IPS-NIHi7 (cell line): ENCODE measurements at regions not wholly inside any gene's neighbourhood (a gene's known extent, or its start where the extent isn't known, plus 50 kb on each side); places are given as distances from the start of the nearest gene placed in this dataset.

Experiments used
- DNase-seq: peaks from one replicate; pipeline ENCODE4 v3.0.0; 2012; ENCODE audit warnings: mixed read lengths; ENCODE audit errors: extremely low spot score

GRCh38 chr11:19472679-19473078, 231.9 kb upstream of the E2F8 start:
- DNase-seq = no peak

- no peak for DNase-seq
These were observed 227.2 kb upstream of the E2F8 start for GRCh38 chr11:19467904-19468303.

DNA sequence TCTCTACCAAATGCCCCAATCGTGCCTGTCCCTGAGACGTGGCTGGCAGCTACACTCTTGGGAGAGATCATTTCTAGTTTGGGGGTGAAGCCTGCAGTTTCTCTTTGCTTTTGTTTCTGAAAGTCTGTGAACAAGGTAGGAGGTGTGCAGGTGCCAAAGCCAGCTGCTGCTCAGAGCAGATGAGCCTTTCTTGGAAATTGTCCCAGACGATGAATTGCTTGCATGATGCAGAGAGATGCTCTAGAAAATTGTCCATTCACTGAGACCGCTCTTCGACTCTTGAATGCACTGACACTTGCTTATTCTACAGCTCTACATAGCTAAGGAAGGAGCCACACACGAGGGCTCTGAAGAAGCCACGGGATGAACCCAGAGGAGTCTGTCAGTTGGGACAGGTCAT, 225.6 kb upstream of the E2F8 start:
- no peak for DNase-seq

DNA sequence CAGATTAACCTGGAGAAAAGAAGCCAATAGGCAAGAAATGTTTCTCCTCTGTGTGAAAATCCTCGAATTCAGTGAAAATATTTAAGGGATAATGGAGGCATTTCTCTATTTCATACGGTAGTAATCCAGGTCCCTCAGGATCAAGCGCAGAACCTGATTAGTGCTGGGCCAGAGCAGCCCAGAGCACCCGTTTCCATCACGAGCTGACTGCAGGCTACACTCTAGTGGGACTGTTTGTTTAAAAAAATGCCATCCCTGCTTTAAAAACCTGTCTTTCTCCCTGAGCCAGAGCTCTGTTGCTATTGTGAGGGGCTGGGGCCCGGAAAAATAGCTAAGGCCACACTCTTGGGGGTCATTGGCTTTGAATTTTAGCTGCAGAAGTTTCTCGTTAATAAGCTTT, 223.2 kb upstream of the E2F8 start:
- DNase-seq = no peak

GRCh38 chr11:19460718-19461405, 220.1 kb upstream of the E2F8 start:
- DNase-seq = no peak

DNA sequence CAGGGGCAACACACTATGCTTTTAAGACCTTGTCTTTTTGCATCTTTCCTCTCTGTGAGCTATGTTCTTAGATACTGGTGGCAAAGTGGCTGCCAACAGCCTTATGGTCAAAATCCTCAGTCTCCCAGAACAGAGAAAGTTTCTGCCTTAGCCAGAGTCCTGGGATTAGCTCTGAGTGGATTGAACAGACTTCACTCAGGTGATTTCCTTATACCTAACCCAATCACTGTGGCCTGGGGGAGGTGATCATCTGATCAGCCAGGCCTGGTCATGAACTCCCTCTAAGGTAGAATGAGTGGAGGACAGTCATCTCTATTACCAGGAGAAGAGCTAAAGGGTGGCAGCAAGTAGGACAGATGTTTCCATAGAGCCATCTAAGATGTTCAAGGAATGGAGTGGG, 218.5 kb upstream of the E2F8 start:
- no peak for DNase-seq

- DNase-seq = no peak
These were observed 218.0 kb upstream of the E2F8 start for GRCh38 chr11:19458721-19459120.

DNA sequence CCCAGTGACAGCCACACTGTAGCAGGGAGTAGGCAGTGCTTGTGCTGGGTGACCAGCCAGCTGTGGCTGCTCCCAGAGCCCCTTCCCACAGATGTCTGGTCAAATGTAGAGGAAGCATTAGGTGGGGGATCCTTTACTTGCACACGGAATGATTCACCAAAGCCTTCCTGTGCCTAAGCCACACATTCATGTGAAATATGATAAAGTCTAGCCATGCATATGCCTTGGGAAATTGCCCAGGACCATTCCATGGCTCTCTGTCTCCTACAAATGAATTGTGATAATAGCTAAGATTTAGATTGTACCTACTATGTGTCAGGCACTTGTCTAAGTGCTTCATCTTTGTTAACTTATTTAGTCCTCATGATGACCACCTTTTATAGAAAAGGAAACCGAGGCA, 217.5 kb upstream of the E2F8 start:
- DNase-seq = no peak

- DNase-seq = no peak
These were observed 215.0 kb upstream of the E2F8 start for GRCh38 chr11:19455731-19456130.

DNA sequence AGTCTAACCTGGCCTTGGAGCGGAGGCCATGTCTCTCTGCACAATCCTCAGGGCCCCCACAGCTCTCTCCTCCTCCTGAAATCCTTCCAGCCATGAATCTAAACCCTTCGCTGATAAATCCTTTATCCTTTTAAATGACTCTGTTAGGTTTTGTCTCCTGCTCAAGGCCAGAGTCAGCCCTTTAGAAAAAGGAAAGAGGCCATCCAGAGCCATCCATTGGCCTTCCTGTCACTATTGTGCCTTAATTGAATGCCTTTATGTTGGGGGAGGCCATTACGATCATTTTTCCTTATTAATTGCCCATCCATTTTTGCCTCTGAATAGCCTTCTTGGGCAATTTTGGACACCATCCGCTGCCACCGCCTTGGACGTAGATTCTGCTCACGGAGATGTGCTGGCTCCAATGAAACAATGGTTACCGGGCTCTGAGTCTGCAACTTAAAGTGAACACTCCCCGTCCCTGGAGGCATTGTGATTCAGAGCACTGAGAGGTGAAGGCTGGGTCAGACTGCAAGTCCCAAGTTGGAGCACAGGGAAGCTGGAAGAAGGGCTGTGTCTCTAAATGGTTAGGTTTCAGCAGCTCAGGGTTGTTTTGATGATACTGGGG, 213.0 kb upstream of the E2F8 start:
- no peak for DNase-seq

GRCh38 chr11:19451609-19452008, 210.9 kb upstream of the E2F8 start:
- DNase-seq = no peak

DNA sequence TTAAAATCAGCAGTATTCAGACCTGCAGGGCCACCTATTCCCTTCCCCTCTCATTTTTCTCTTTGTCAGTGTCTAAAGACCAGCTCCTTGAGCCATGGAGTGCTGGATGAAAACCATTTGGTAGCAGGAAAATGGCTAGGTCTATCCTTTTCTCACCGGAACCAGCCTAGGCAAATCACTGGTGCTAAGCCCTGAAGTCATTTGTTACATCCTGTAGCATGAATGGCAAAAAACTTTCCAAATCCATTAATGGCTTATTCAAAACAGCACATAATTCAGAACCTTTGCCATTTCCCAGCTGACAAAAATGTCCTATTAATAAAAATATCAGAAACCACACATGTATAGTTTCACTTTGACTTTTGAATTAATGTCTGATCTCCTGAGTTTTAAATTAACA, 209.5 kb upstream of the E2F8 start:
- DNase-seq = no peak

GRCh38 chr11:19448651-19449050, 207.9 kb upstream of the E2F8 start:
- no peak for DNase-seq

DNA sequence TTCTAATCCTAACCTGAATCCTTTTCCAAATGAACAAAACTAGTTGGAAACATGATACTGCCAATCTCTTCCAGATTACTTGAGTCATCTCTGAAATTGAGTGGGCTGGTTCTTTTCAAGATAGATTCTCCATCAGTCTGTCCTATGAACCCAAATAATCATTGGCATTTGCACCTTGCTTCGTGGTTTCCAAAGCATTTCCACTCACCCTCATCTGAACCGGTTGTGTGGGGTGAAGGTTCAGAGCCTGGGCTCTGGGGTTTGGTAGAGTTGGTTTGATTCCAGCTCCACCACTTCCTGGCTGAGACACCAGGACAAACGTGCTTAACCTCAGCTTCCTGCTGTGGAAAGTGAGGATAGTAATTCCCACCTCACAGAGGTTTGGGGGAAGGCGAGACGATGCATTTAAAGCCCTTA, 206.4 kb upstream of the E2F8 start:
- DNase-seq = no peak

DNA sequence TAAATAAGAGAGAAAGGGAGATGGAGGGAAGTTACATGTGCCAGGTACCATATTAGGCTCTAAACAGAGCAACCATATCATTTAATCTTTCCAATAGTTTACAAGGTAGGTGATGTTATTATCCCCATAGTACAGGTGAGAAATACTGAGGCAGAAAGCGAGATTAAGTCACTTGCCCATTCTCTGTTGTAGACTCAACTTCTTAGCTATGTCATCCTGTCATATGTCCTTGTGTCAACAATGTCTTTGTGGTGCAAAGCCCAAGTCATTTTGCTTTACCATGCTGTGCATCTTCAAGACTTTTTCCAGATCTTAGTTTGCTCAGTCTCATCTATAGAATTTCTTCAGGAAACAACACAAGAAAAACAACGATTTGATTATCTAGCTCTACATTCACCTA, 205.0 kb upstream of the E2F8 start:
- no peak for DNase-seq

DNA sequence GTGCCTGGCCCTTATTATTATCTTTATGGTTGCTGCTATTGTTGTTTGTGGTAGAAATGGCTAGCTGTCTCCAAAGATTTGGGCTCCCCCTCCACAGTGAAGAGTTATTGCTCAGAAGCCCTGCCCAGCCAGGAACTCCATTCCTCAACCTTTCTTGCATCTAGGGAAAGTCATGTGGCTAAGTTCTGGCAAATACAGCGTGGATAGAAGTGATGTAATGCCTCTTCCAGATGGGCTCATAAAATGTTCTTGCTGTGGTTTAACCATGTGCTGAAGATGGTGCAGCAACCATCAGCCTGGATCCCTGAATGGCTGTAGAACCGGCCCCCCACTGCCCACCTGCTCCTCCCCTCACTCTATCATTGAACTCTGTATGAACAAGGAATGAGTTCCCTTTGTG, 203.5 kb upstream of the E2F8 start:
- no peak for DNase-seq

DNA sequence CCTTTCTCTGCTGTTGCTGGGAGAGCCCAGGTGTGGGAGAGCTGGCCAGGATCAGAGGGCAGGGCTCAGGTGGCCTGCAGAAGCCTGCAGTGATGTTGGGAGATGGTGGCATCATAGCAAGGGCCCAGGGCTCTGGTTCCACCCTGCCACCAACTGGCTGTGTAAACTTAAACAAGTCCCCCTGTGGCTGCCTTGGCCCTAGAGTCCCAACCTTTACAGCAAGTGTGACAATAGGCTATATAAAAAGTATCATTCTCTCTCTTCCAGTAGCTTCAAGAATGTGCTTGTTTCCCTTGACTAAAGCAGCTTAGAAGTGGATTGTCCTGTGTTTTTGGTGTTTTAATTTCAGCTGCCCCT, 201.8 kb upstream of the E2F8 start:
- DNase-seq = no peak

DNA sequence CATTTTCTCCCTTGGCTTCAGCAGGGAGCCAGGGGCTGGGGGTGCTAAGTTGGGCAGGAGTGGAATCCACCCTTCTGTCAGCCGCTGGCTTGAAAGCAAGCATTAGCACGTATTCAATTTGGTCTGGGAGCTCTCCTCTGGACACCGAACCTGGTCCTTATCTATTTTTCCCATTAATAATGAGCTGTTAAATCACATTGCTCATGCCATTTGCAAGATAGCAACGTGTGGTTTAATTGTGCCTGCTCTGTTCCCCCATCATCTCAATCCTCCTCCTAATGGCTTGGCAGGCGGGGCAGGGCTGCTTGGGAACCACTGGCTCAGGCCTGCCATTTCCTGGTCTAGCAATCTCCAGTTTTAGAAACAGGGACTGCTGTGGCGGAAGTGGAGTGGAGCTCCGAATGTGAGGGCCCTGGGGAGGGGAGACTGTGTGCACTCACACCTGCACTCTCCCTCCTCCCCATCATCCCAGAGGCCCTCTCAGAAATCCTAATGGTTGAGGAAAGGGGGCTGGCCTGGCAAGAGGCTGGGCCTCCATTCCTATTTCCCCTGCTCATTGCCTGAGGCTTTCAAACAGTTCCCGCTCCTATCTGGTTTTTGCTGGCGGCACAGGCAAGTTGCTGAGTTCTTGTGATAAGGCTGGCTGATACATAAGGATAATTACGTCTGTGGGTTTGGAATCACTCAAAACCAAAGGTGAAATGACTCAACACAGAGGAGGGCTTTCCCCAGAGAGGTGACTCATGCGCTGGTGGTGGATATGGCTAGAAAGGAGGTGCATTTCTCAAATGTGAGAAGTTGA, 201.2 kb upstream of the E2F8 start:
- peak; percentile 37 for DNase-seq

DNA sequence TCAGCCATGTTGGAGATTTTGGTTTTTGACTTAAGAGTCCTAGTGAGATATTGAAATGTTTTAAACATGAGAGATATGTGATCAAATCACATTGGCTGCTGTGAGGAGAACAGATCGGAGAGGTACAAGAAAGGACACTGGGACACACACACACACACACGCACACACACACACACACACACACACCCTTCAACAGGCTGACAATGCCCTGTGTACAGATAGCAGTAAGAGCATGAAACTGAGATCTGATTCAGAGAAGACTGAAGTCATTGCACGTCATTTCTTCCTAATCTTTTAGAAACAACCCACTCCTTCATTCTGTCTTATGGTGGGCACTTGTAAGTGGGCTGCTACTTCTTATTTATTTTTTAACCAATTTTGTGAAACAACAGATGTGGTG, 200.5 kb upstream of the E2F8 start:
- DNase-seq = no peak

GRCh38 chr11:19437760-19438159, 197.0 kb upstream of the E2F8 start:
- no peak for DNase-seq

DNA sequence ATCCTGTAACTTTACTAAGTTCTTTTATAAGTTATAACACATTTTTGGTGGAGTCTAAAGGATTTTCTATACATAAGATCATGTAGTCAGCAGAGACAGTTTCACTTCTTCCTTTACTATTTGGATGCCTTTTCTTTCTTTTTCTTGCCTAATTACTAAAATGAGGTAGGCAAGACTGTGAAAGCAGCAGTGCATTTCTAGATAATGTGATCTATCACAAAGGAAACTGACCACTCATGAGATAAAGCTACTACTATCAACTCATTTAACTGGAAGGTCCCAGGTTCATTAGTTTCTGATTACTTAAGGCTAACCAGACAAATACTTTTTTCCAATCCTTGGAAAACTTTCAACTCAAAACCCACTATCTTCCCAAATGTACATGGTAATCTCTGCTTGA, 196.2 kb upstream of the E2F8 start:
- no peak for DNase-seq

GRCh38 chr11:19435306-19435989, 194.7 kb upstream of the E2F8 start:
- DNase-seq = no peak

DNA sequence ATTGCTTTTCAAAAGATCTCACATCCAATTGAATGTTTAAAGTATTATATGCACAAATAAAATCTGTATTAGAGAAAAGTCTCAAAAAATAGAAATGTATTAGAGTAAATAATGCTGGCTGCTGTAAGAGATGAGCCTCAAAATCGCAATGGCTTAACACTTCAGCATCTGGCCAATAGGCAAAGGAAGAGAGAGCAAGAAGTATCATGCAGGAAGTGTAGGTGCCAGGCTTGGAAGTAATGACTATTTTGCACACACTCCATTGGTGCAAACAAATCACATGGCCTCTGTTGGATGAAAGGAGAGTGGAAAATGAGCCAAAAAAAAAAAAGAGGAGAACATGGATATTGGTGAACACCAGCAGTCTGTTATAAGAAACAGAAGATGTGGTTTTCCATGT, 193.0 kb upstream of the E2F8 start:
- DNase-seq = no peak
